ENCODE measurements at regions not wholly inside any gene's neighbourhood (a gene's known extent, or its start where the extent isn't known, plus 50 kb on each side); places are given as distances from the start of the nearest gene placed in this dataset.

- peaks cover 30% of the 10 kb centered on the region for H3K27me3 ChIP-seq
- H3K36me3 ChIP-seq = no peaks in the 10 kb centered on the region
- H3K4me3 ChIP-seq = no peak overlapping the region
- H3K27ac ChIP-seq = no peak overlapping the region
- no peak for DNase-seq
- no peaks in the 10 kb centered on the region for H3K4me1 ChIP-seq
- H3K9me3 ChIP-seq (replicated peaks) = no peaks in the 10 kb centered on the region
Observed at GRCh38 chr7:155922067-155922816, 110.0 kb upstream of the SHH start.

GRCh38 chr7:155921804-155922066, 109.5 kb upstream of the SHH start:
- no peaks in the 10 kb centered on the region for H3K9me3 ChIP-seq (replicated peaks)

DNA sequence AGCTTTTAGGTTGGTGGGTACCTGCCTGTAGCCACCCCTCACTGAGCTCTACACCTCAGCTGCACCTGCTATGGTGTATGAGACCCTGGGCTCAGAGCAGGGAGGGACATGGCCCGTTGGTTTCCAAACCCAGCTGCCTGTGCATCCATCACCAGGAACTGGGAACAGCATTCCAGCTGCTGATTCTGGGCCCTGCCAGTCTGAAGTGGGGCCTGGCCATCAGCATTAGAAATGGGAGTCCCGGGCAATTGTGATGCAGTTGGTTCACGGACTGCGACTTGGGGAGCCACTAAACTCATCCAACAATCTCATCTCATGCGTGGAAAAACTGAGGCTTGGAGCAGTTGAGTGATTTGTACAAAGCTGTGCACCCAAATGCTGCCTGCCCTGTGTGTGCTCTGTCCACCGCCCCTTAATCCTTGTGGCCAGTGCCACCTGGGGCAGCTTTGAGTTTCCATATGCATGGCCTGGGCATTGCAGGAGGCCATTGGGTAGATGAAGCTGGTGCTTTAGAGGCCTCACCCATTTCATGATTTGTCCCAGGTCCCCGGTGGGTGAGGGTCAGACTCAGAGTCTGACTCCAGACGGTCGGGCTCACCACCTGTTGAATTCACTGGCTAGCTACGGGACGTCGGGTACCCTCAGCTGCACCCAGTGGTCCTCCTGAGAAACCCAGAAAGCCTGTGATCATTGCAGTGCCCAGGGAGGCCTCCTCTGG, 109.0 kb upstream of the SHH start:
- Histone ChIP-seq H3K36me3 (no peaks in the 10 kb centered on the region), H3K9me3 (replicated peaks) (no peaks in the 10 kb centered on the region), H3K4me3 (no peak overlapping the region), H3K4me1 (no peaks in the 10 kb centered on the region), H3K27me3 (peaks cover 30% of the 10 kb centered on the region), H3K27ac (no peak overlapping the region)
- no peak for DNase-seq

More at GRCh38 chr7:155921804-155922066, 109.5 kb upstream of the SHH start:
- no peak overlapping the region for H3K4me3 ChIP-seq
- no peaks in the 10 kb centered on the region for H3K36me3 ChIP-seq
- DNase-seq = no peak
- no peak overlapping the region for H3K27ac ChIP-seq
- peaks cover 30% of the 10 kb centered on the region for H3K27me3 ChIP-seq
- no peaks in the 10 kb centered on the region for H3K4me1 ChIP-seq

- H3K27ac ChIP-seq = no peak overlapping the region
- H3K4me1 ChIP-seq = no peaks in the 10 kb centered on the region
- no peak for DNase-seq
- peaks cover 22% of the 10 kb centered on the region; the same call in 1 of the 2 replicates for H3K27me3 ChIP-seq
- no peaks in the 10 kb centered on the region for H3K9me3 ChIP-seq (replicated peaks)
- H3K36me3 ChIP-seq = no peaks in the 10 kb centered on the region
- H3K4me3 ChIP-seq = no peak overlapping the region
Observed at GRCh38 chr7:155920068-155920461, 107.8 kb upstream of the SHH start.

DNA sequence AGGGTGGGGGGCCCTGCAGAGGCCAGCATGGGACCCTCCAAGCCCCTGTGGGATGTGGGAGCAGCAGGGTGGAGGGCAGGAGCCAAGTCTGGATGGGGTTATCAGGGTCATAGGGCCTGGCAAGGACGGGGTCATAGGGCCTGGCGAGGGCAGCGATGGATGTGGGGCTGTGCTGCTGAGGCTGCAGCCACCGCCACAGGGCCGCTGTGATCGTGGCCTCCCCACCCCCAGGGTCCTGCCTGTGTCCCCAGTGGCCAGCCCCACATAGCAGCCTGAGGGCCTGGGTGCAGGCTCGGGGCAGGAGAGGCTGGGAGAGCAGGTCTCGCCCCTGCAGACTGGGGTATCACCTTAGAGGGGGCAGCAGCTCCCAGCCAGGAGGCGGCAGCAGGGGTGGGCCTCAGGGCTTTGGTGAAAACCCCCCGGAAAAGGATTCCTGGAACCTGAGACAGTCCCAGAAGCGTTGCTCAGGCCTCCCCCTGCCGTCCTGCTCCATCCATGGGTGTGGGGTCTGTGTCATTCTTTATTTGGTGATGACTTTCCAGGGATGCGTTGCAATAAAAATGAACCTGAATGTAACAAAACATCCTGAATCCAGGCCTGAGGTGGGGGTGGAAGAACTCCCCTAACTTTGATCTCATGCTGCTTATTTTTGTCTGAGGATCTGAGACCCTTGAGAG, 107.3 kb upstream of the SHH start:
- H3K27ac ChIP-seq = no peak overlapping the region
- no peaks in the 10 kb centered on the region for H3K9me3 ChIP-seq (replicated peaks)

DNA sequence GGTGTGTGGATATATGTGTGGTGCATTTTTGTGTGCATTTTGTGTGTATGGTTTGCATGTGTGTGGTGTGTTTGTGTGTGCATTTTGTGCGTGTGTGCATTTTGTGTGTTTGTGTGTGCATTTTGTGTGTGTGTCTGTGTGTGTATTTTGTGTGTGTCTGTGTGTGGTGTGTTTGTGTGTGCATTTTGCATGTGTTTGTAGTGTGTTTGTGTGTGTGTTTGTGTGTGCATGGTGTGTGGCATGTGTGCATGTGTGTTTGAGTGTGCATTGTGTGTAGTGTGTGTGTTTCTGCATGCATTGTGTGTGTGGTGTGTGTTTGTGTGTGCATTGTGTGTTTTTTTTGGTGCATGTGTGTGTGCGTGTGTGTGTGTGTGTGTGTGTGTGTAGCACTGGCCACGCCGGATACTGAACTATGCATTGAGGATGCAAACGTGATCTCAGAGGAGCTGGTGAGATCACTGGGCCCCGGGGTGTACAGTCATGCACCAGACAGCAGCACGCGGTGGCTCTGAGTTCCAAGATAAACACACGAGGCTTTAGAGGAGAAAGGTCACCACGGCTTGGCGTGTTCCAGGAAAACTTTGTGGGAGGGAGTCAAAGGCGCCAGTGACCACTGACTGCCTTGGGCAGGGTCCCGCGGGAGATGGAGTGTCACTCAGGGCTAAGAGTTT, 106.6 kb upstream of the SHH start:
- H3K27me3 ChIP-seq = peaks cover 22% of the 10 kb centered on the region; the same call in 1 of the 2 replicates
- H3K4me3 ChIP-seq = no peak overlapping the region
- H3K4me1 ChIP-seq = no peaks in the 10 kb centered on the region
- peak; percentile 15 to 47 for DNase-seq
- no peak overlapping the region for H3K27ac ChIP-seq
- H3K36me3 ChIP-seq = no peaks in the 10 kb centered on the region
- no peaks in the 10 kb centered on the region for H3K9me3 ChIP-seq (replicated peaks)

More for the DNA sequence above, 107.3 kb upstream of the SHH start:
- no peak overlapping the region for H3K4me3 ChIP-seq
- H3K27me3 ChIP-seq = peaks cover 22% of the 10 kb centered on the region; the same call in 1 of the 2 replicates
- no peaks in the 10 kb centered on the region for H3K4me1 ChIP-seq
- no peak for DNase-seq
- H3K36me3 ChIP-seq = no peaks in the 10 kb centered on the region

GRCh38 chr7:155917836-155918430, 105.7 kb upstream of the SHH start:
- no peak for DNase-seq
- Histone ChIP-seq H3K36me3 (no peaks in the 10 kb centered on the region), H3K4me3 (no peak overlapping the region)

DNA sequence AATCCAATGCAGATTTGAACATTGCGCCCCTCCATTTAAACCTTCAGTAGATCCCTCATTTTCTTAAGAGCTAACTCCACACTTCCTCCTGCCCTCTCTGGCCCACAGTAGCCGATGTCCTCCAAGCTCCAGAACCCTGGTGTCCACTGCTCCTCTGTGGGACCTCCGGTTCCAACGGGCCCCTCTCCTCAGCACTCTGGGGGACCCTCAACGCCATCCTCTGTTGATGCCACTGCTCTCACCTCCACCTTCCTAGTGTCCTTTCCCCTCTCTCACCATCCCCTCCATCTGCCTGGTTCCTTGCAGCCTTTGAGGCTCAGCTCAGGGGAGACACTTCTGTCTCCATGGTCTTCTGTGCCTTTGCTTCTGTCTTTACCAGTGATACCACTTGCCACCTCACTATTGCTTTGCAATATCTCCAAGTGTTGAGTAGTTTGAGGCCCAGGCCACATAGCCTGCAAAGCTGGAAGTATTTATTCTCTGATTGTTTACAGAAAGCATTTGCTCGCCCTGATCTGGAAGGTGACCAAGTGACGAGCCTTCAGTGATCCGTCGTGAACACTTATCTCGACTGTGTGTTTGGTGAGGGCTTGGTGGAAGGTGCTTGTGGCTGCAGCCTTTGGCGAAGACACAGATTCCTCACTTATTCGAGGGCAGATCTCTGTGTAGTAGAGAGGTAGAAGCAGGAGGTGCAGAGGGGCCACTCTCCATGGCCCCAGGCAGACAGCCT, 104.8 kb upstream of the SHH start:
- H3K9me3 ChIP-seq (replicated peaks) = no peaks in the 10 kb centered on the region
- no peak overlapping the region for H3K27ac ChIP-seq
- DNase-seq = no peak
- no peaks in the 10 kb centered on the region for H3K4me1 ChIP-seq
- H3K4me3 ChIP-seq = no peak overlapping the region
- no peaks in the 10 kb centered on the region for H3K36me3 ChIP-seq
- peaks cover 11% of the 10 kb centered on the region; the same call in 1 of the 2 replicates for H3K27me3 ChIP-seq

More at GRCh38 chr7:155917836-155918430, 105.7 kb upstream of the SHH start:
- Histone ChIP-seq H3K9me3 (replicated peaks) (no peaks in the 10 kb centered on the region), H3K27me3 (peaks cover 14% of the 10 kb centered on the region; the same call in 1 of the 2 replicates), H3K27ac (no peak overlapping the region), H3K4me1 (no peaks in the 10 kb centered on the region)

- no peaks in the 10 kb centered on the region for H3K36me3 ChIP-seq
- H3K9me3 ChIP-seq (replicated peaks) = no peaks in the 10 kb centered on the region
- no peak for DNase-seq
Observed at GRCh38 chr7:155914341-155914740, 102.1 kb upstream of the SHH start.

DNA sequence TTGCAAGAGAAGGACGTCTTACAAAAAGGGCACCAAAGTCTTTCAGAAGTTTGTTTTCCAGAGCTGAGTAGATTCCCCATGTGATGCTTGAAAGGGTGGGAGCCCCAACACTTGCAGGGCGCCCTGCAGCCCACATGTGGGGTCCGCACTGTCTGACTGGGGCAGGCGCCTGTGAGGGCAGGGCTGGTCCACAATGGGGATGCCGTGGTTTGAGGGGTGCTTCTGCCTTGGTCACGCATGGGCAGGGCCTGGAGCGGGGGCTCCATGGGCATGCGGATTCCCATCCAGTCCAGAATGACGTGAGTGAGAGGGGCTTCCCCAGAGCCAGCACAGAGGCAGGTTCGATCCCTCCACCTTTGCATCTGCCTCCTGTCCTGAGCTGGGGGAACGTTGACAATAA, 101.5 kb upstream of the SHH start:
- no peak overlapping the region for H3K4me3 ChIP-seq
- no peaks in the 10 kb centered on the region for H3K4me1 ChIP-seq
- no peaks in the 10 kb centered on the region for H3K36me3 ChIP-seq
- H3K9me3 ChIP-seq (replicated peaks) = no peaks in the 10 kb centered on the region
- H3K27ac ChIP-seq = no peak overlapping the region
- H3K27me3 ChIP-seq = peaks cover 9% of the 10 kb centered on the region; the same call in 1 of the 2 replicates
- DNase-seq = no peak

More at GRCh38 chr7:155914341-155914740, 102.1 kb upstream of the SHH start:
- Histone ChIP-seq H3K4me1 (no peaks in the 10 kb centered on the region), H3K27ac (no peak overlapping the region), H3K27me3 (peaks cover 9% of the 10 kb centered on the region; the same call in 1 of the 2 replicates), H3K4me3 (no peak overlapping the region)

GRCh38 chr7:155913291-155913690, 101.0 kb upstream of the SHH start:
- no peak overlapping the region for H3K4me3 ChIP-seq
- H3K4me1 ChIP-seq = no peaks in the 10 kb centered on the region
- H3K27ac ChIP-seq = no peak overlapping the region
- DNase-seq = no peak
- peaks cover 14% of the 10 kb centered on the region; the same call in 1 of the 2 replicates for H3K27me3 ChIP-seq
- no peaks in the 10 kb centered on the region for H3K9me3 ChIP-seq (replicated peaks)
- H3K36me3 ChIP-seq = no peaks in the 10 kb centered on the region

DNA sequence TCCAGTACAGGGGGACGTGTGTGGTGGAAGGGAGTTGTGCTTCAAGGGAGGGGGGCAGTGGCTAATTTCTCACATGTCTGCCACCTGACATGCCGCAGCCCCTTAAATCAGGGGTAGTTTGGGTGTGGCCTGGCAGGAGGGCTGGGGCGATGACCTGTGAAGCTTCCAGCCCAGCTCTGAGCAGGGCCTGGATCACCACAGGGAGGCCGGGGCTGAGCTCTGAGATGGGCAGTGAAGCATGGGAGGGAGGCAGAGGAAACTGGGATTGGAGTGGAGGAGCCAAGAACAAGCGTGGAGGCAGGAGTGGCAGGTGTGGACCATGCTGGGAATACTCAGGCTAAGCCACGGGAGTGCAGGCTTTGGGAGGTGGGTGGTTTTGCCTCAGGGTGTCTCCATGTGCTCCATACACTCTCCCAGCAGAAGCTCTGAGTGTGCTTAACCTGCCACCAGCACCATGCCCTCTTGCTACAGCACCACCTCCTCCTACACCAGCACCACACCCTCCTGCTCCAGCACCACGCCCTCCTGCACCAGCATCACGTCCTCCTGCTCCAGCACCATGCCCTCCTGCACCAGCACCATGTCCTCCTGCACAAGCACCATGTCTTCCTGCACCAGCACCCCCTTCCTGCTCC, 99.3 kb upstream of the SHH start:
- no peak overlapping the region for H3K4me3 ChIP-seq
- H3K9me3 ChIP-seq (replicated peaks) = no peaks in the 10 kb centered on the region
- no peak for DNase-seq

DNA sequence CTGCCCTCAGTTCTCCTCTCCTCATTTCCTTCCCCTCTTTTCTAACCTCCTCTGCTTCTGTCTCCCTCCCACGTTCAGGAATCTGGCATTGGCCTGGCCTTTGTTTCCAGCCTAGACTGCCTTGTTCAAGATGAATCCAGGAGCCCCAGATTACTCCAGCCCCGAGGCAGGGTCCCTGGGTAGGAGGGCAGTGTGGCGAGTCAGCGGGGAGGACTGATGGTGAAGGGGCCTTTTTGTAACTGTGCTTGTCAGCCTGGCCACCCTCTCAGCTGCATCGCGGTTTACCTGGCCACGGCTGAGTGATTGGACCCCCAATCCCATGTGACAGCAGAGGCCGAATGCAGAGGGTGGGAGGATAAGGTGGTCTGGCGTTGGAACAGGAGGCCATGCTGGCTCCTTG, 96.1 kb upstream of the SHH start:
- Histone ChIP-seq H3K27me3 (peaks cover 41% of the 10 kb centered on the region), H3K9me3 (replicated peaks) (no peaks in the 10 kb centered on the region), H3K36me3 (no peaks in the 10 kb centered on the region), H3K4me3 (no peak overlapping the region), H3K4me1 (no peaks in the 10 kb centered on the region), H3K27ac (no peak overlapping the region)
- DNase-seq = no peak

More for the DNA sequence above, 99.3 kb upstream of the SHH start:
- no peak overlapping the region for H3K27ac ChIP-seq
- no peaks in the 10 kb centered on the region for H3K36me3 ChIP-seq
- no peaks in the 10 kb centered on the region for H3K4me1 ChIP-seq
- H3K27me3 ChIP-seq = peaks cover 17% of the 10 kb centered on the region; the same call in 1 of the 2 replicates

Measured in SJCRH30 (cell line).